AG20443 (cell line): ENCODE measurements at regions not wholly inside any gene's neighbourhood (a gene's known extent, or its start where the extent isn't known, plus 50 kb on each side); places are given as distances from the start of the nearest gene placed in this dataset.
"Not testable (repeated sequence)": the region's sequence is repeated elsewhere in the genome, so short reads cannot be mapped to it uniquely, and the experiment has no call there.

Source experiments
- DNase-seq: peaks from one replicate; pipeline ENCODE4 v3.0.0; 2012; ENCODE audit warnings: low spot score, mixed read lengths

- DNase-seq: no peak
Measured at GRCh38 chr11:79506124-79506523, 65.3 kb upstream of the TENM4 start.

GRCh38 chr11:79503028-79503427 lies 62.2 kb upstream of the TENM4 start:
- peak; percentile 33 for DNase-seq

- DNase-seq: no peak
Measured at GRCh38 chr11:79501707-79502106, 60.9 kb upstream of the TENM4 start.

- DNase-seq: not testable (repeated sequence)
Measured at GRCh38 chr11:79499929-79500328, 59.1 kb upstream of the TENM4 start.

- no peak for DNase-seq
Measured at GRCh38 chr11:79498667-79499066, 57.8 kb upstream of the TENM4 start.

- DNase-seq: peak; percentile 88
Measured at GRCh38 chr11:79493555-79494171, 52.8 kb upstream of the TENM4 start.

GRCh38 chr11:79492008-79492407 lies 51.2 kb upstream of the TENM4 start:
- no peak for DNase-seq
